ENCODE measurements at regions not wholly inside any gene's neighbourhood (a gene's known extent, or its start where the extent isn't known, plus 50 kb on each side); places are given as distances from the start of the nearest gene placed in this dataset.

DNA sequence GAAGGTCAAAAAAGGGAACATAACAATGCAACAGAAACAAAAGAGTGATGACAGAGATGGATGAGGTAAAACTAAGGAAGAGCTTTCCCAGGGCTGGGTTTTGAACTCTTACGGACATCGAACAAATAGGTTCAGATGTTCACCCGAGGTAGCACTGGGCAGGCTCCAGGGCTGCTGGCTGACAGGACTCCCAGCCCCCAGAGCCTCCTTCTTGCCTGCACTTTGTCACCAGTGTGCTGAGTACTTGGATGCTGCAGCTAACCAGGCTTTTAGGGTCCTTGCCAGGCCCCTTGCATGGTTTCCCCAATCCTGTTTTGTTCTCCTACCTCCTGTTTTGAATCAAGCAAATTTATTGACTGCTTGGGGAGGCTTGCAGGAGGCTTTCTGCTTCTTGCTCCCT is 322.9 kb downstream of the DYSF start:
- no peaks in the 10 kb centered on the region for H3K9me3 ChIP-seq (ENCODE audit: insufficient read depth, low read depth, low read length)

DNA sequence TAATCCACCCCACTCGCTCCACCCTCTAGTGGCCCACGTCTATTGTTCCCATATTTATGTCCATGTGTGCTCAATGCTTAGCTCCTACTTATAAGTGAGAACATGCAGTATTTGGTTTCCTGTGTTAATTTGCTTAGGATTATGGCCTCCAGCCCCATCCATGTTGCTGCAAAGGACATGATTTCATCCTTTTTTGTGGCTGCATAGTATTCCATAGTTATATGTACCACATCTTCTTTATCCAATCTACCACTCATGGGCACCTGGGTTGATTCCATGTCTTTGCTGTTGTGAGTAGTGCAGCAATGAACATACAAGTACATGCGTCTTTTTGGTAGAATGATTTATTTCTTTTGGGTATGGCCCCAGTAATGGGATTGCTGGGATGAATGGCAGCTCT is 319.9 kb downstream of the DYSF start:
- H3K23ac ChIP-seq (ENCODE audit: low read length) = no peak overlapping the region
- H3K27me3 ChIP-seq (ENCODE audit: insufficient read depth, low read length) = no peaks in the 10 kb centered on the region
- H3K79me1 ChIP-seq (ENCODE audit: low read length) = no peaks in the 10 kb centered on the region
- H2BK12ac ChIP-seq (ENCODE audit: low read length) = no peak overlapping the region
- peaks cover 2% of the 10 kb centered on the region for H3K9me3 ChIP-seq (ENCODE audit: insufficient read depth, low read depth, low read length)
- H3K79me2 ChIP-seq (ENCODE audit: control insufficient read depth, insufficient read depth, low read length, poor library complexity) = no peaks in the 10 kb centered on the region
- no peak overlapping the region for H4K91ac ChIP-seq (ENCODE audit: low read depth, low read length)
- no peak overlapping the region for H2BK5ac ChIP-seq (ENCODE audit: low read depth, low read length, poor library complexity)
- no peak overlapping the region for H2AK5ac ChIP-seq (ENCODE audit: low read length)
- H3K18ac ChIP-seq (ENCODE audit: low read length) = no peak overlapping the region
- no peak overlapping the region for H3K4me3 ChIP-seq (ENCODE audit: low read depth, low read length)
- WGBS (ENCODE audit: extremely low coverage, insufficient coverage, insufficient read length) = no CpG with 5 or more reads among the region's 3 CpGs
- H4K12ac ChIP-seq (ENCODE audit: low read depth, low read length) = no peak overlapping the region
- H3K36me3 ChIP-seq (ENCODE audit: control insufficient read depth in 1 of 2, insufficient read depth in 2 of 2, low read length in 2 of 2) = no peaks in the 10 kb centered on the region
- no peak overlapping the region for H2BK120ac ChIP-seq (ENCODE audit: insufficient read depth, low read length, poor library complexity)
- no peak overlapping the region for H2AFZ ChIP-seq (ENCODE audit: insufficient read depth, low read length, poor library complexity)
- no peak overlapping the region for H3K4me2 ChIP-seq (ENCODE audit: low read length)
- no peak overlapping the region for H3K27ac ChIP-seq (ENCODE audit: low read depth, low read length)
- no peak overlapping the region for H3K14ac ChIP-seq (ENCODE audit: low read length)
- no peak for DNase-seq
- no peak overlapping the region for H3K4ac ChIP-seq (ENCODE audit: low read depth, low read length)
- no peak overlapping the region for H3K9ac ChIP-seq (ENCODE audit: low read length)
- H3K4me1 ChIP-seq (ENCODE audit: control insufficient read depth in 1 of 2, insufficient read depth in 2 of 2, low read length in 2 of 2) = no peaks in the 10 kb centered on the region
- H4K8ac ChIP-seq (ENCODE audit: low read depth, low read length) = no peak overlapping the region

More for the DNA sequence above, 322.9 kb downstream of the DYSF start:
- no peak overlapping the region for H3K18ac ChIP-seq (ENCODE audit: low read length)
- no peaks in the 10 kb centered on the region for H3K36me3 ChIP-seq (ENCODE audit: control insufficient read depth in 1 of 2, insufficient read depth in 2 of 2, low read length in 2 of 2)
- H3K27me3 ChIP-seq (ENCODE audit: insufficient read depth, low read length) = no peaks in the 10 kb centered on the region
- no peak overlapping the region for H2BK5ac ChIP-seq (ENCODE audit: low read depth, low read length, poor library complexity)
- no peak overlapping the region for H3K4ac ChIP-seq (ENCODE audit: low read depth, low read length)
- H2AFZ ChIP-seq (ENCODE audit: insufficient read depth, low read length, poor library complexity) = no peak overlapping the region
- H2BK12ac ChIP-seq (ENCODE audit: low read length) = no peak overlapping the region
- no peaks in the 10 kb centered on the region for H3K79me2 ChIP-seq (ENCODE audit: control insufficient read depth, insufficient read depth, low read length, poor library complexity)
- no CpG with 5 or more reads among the region's 3 CpGs for WGBS (ENCODE audit: extremely low coverage, insufficient coverage, insufficient read length)
- H3K14ac ChIP-seq (ENCODE audit: low read length) = no peak overlapping the region
- H4K8ac ChIP-seq (ENCODE audit: low read depth, low read length) = no peak overlapping the region
- H3K4me3 ChIP-seq (ENCODE audit: low read depth, low read length) = no peak overlapping the region
- no peak overlapping the region for H3K4me2 ChIP-seq (ENCODE audit: low read length)
- no peak overlapping the region for H3K23ac ChIP-seq (ENCODE audit: low read length)
- H3K9ac ChIP-seq (ENCODE audit: low read length) = no peak overlapping the region
- DNase-seq = no peak
- no peak overlapping the region for H4K12ac ChIP-seq (ENCODE audit: low read depth, low read length)
- H4K91ac ChIP-seq (ENCODE audit: low read depth, low read length) = no peak overlapping the region
- H3K79me1 ChIP-seq (ENCODE audit: low read length) = no peaks in the 10 kb centered on the region
- H2BK120ac ChIP-seq (ENCODE audit: insufficient read depth, low read length, poor library complexity) = no peak overlapping the region
- no peaks in the 10 kb centered on the region for H3K4me1 ChIP-seq (ENCODE audit: control insufficient read depth in 1 of 2, insufficient read depth in 2 of 2, low read length in 2 of 2)
- no peak overlapping the region for H2AK5ac ChIP-seq (ENCODE audit: low read length)
- no peak overlapping the region for H3K27ac ChIP-seq (ENCODE audit: low read depth, low read length)

DNA sequence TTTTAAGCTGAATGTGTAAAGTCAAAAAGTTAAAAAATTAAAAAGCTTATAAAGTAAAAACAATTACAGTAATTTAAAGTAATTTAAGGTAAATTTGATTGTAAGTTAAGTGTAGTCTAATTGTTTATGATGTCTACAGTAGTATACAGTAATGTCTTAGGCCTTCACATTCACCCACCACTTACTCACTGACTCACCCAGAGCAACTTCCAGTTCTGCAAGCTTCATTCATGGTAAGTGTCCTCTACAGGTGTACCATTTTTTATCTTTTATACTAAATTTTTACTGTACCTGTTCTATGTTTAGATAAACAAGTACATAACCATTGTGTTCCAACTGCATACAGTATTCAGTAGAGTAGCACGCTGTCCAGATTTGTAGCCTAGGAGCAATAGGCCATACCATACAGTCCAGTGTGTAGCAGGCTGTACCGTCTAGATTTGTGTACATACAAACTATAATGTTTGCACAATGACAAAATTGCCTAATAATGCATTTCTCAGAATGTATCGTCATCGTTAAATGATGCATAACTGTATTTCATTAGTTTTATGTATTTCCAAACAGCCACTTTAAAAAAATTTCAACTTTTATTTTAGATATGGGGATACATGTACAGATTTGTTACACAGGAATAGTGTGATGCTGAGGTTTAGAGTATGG is 319.3 kb downstream of the DYSF start:
- no peaks in the 10 kb centered on the region for H3K4me1 ChIP-seq (ENCODE audit: control insufficient read depth in 1 of 2, insufficient read depth in 2 of 2, low read length in 2 of 2)
- no peak overlapping the region for H2AFZ ChIP-seq (ENCODE audit: insufficient read depth, low read length, poor library complexity)
- no peak overlapping the region for H3K4ac ChIP-seq (ENCODE audit: low read depth, low read length)
- no peak for DNase-seq
- H3K27me3 ChIP-seq (ENCODE audit: insufficient read depth, low read length) = no peaks in the 10 kb centered on the region
- no peak overlapping the region for H4K12ac ChIP-seq (ENCODE audit: low read depth, low read length)
- H2AK5ac ChIP-seq (ENCODE audit: low read length) = no peak overlapping the region
- no peaks in the 10 kb centered on the region for H3K79me1 ChIP-seq (ENCODE audit: low read length)
- no peak overlapping the region for H2BK120ac ChIP-seq (ENCODE audit: insufficient read depth, low read length, poor library complexity)
- no peak overlapping the region for H4K91ac ChIP-seq (ENCODE audit: low read depth, low read length)
- H3K9ac ChIP-seq (ENCODE audit: low read length) = no peak overlapping the region
- H3K23ac ChIP-seq (ENCODE audit: low read length) = no peak overlapping the region
- H3K36me3 ChIP-seq (ENCODE audit: control insufficient read depth in 1 of 2, insufficient read depth in 2 of 2, low read length in 2 of 2) = no peaks in the 10 kb centered on the region
- no peak overlapping the region for H3K18ac ChIP-seq (ENCODE audit: low read length)
- no peak overlapping the region for H2BK12ac ChIP-seq (ENCODE audit: low read length)
- H3K4me2 ChIP-seq (ENCODE audit: low read length) = no peak overlapping the region
- H3K9me3 ChIP-seq (ENCODE audit: insufficient read depth, low read depth, low read length) = peaks cover 2% of the 10 kb centered on the region
- no CpG with 5 or more reads among the region's 4 CpGs for WGBS (ENCODE audit: extremely low coverage, insufficient coverage, insufficient read length)
- no peaks in the 10 kb centered on the region for H3K79me2 ChIP-seq (ENCODE audit: control insufficient read depth, insufficient read depth, low read length, poor library complexity)
- H3K4me3 ChIP-seq (ENCODE audit: low read depth, low read length) = no peak overlapping the region
- no peak overlapping the region for H3K27ac ChIP-seq (ENCODE audit: low read depth, low read length)
- H3K14ac ChIP-seq (ENCODE audit: low read length) = no peak overlapping the region
- no peak overlapping the region for H2BK5ac ChIP-seq (ENCODE audit: low read depth, low read length, poor library complexity)
- no peak overlapping the region for H4K8ac ChIP-seq (ENCODE audit: low read depth, low read length)

DNA sequence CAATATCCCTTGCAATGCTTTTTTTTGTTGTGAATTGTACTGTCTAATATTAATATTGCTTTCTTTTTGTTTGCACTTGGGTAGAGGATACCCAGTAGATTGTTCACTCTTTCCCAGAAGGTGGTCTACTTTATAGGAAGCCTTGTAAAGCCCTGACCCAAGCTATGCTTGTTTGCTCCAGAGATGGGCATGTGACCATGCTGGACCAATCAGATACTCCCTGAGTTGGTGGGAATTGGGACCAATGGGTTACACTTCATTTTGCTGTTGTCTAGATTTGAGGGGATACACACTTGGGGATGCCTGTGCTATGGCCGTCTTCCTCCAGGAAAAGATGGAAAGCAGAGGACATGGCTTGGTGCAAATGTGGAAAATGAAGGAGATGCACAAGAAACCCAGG is 314.3 kb downstream of the DYSF start:
- Histone ChIP-seq H3K4me1 (ENCODE audit: control insufficient read depth in 1 of 2, insufficient read depth in 2 of 2, low read length in 2 of 2) (no peaks in the 10 kb centered on the region), H3K23ac (ENCODE audit: low read length) (no peak overlapping the region), H4K8ac (ENCODE audit: low read depth, low read length) (no peak overlapping the region), H3K4ac (ENCODE audit: low read depth, low read length) (no peak overlapping the region), H3K79me2 (ENCODE audit: control insufficient read depth, insufficient read depth, low read length, poor library complexity) (no peaks in the 10 kb centered on the region), H3K27me3 (ENCODE audit: insufficient read depth, low read length) (no peaks in the 10 kb centered on the region), H3K18ac (ENCODE audit: low read length) (no peak overlapping the region), H3K36me3 (ENCODE audit: control insufficient read depth in 1 of 2, insufficient read depth in 2 of 2, low read length in 2 of 2) (no peaks in the 10 kb centered on the region), H2BK120ac (ENCODE audit: insufficient read depth, low read length, poor library complexity) (no peak overlapping the region), H2BK5ac (ENCODE audit: low read depth, low read length, poor library complexity) (no peak overlapping the region), H4K91ac (ENCODE audit: low read depth, low read length) (no peak overlapping the region), H2AK5ac (ENCODE audit: low read length) (no peak overlapping the region), H3K9ac (ENCODE audit: low read length) (no peak overlapping the region), H2AFZ (ENCODE audit: insufficient read depth, low read length, poor library complexity) (no peak overlapping the region), H3K27ac (ENCODE audit: low read depth, low read length) (no peak overlapping the region), H3K4me2 (ENCODE audit: low read length) (no peak overlapping the region), H2BK12ac (ENCODE audit: low read length) (no peak overlapping the region), H3K9me3 (ENCODE audit: insufficient read depth, low read depth, low read length) (peaks cover 3% of the 10 kb centered on the region), H3K79me1 (ENCODE audit: low read length) (no peaks in the 10 kb centered on the region), H3K14ac (ENCODE audit: low read length) (no peak overlapping the region), H4K12ac (ENCODE audit: low read depth, low read length) (no peak overlapping the region), H3K4me3 (ENCODE audit: low read depth, low read length) (no peak overlapping the region)
- DNase-seq = no peak
- WGBS (ENCODE audit: extremely low coverage, insufficient coverage, insufficient read length) = no CpG with 5 or more reads among the region's 1 CpG
